ENCODE measurements at regions not wholly inside any gene's neighbourhood (a gene's known extent, or its start where the extent isn't known, plus 50 kb on each side); places are given as distances from the start of the nearest gene placed in this dataset.

DNA sequence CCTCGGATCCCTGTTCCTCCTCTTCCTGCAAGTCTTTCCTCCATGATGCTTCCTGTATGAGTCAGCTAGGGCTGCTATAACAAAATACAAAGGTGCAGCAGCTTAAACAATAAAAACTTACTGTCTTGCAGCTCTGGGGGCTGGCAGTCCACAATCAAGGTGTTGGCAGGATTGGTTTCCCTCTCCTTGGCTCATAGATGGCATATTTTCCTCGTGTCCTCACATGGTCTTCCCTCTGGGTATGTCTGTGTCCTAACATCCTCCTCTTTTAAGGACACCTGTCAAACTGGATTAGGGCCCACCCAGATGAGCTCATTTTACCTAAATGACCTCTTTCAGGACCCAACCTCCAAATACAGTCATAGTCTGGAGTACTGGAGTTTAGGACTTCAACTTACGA lies 117.5 kb downstream of the MED10 start:
- Histone ChIP-seq H2AFZ (ENCODE audit: low read length) (no peak overlapping the region), H3K9me2 (replicated peaks; ENCODE audit: insufficient read depth, low read length) (no peaks in the 10 kb centered on the region), H3K9ac (ENCODE audit: low read length) (no peak overlapping the region), H3F3A (ENCODE audit: insufficient read depth, low read length) (no peaks in the 10 kb centered on the region), H3K4me3 (ENCODE audit: low read length) (no peak overlapping the region), H3K9me3 (replicated peaks; ENCODE audit: insufficient read depth, low read length) (no peaks in the 10 kb centered on the region), H3K27me3 (replicated peaks; ENCODE audit: insufficient read depth, low read length) (no peaks in the 10 kb centered on the region), H3K36me3 (replicated peaks; ENCODE audit: insufficient read depth, low read length) (no peaks in the 10 kb centered on the region), H3K4me1 (ENCODE audit: low read length) (peaks cover 1% of the 10 kb centered on the region; the same call in 1 of the 2 replicates), H4K20me1 (ENCODE audit: insufficient read depth, low read length) (no peaks in the 10 kb centered on the region), H3K79me2 (ENCODE audit: low read length) (no peaks in the 10 kb centered on the region), H3K4me2 (ENCODE audit: low read depth, low read length) (no peak overlapping the region), H3K27ac (ENCODE audit: low read length) (no peak overlapping the region)
- DNase-seq: no peak
- TF ChIP-seq EZH2 (optimal IDR thresholded peaks at IDR 0.05; ENCODE audit: low read depth, low read length) (no peak), EZH2phosphoT487 (IDR thresholded peaks at IDR 0.05; ENCODE audit: low read length) (no peak)
- TF ChIP-seq, protein P1, sequence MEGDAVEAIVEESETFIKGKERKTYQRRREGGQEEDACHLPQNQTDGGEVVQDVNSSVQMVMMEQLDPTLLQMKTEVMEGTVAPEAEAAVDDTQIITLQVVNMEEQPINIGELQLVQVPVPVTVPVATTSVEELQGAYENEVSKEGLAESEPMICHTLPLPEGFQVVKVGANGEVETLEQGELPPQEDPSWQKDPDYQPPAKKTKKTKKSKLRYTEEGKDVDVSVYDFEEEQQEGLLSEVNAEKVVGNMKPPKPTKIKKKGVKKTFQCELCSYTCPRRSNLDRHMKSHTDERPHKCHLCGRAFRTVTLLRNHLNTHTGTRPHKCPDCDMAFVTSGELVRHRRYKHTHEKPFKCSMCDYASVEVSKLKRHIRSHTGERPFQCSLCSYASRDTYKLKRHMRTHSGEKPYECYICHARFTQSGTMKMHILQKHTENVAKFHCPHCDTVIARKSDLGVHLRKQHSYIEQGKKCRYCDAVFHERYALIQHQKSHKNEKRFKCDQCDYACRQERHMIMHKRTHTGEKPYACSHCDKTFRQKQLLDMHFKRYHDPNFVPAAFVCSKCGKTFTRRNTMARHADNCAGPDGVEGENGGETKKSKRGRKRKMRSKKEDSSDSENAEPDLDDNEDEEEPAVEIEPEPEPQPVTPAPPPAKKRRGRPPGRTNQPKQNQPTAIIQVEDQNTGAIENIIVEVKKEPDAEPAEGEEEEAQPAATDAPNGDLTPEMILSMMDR (IDR thresholded peaks at IDR 0.05; ENCODE audit: low read length): no peak

- H3K4me2 ChIP-seq (ENCODE audit: low read depth, low read length): no peak overlapping the region
- H3K27me3 ChIP-seq (replicated peaks; ENCODE audit: insufficient read depth, low read length): no peaks in the 10 kb centered on the region
- no peaks in the 10 kb centered on the region for H3K4me1 ChIP-seq (ENCODE audit: low read length)
- no peaks in the 10 kb centered on the region for H3K9me2 ChIP-seq (replicated peaks; ENCODE audit: insufficient read depth, low read length)
- H3F3A ChIP-seq (ENCODE audit: insufficient read depth, low read length): no peaks in the 10 kb centered on the region
- no peak overlapping the region for H3K9ac ChIP-seq (ENCODE audit: low read length)
- no peaks in the 10 kb centered on the region for H3K9me3 ChIP-seq (replicated peaks; ENCODE audit: insufficient read depth, low read length)
- H4K20me1 ChIP-seq (ENCODE audit: insufficient read depth, low read length): no peaks in the 10 kb centered on the region
- no peak overlapping the region for H3K4me3 ChIP-seq (ENCODE audit: low read length)
- TF ChIP-seq, protein P1 (IDR thresholded peaks at IDR 0.05; ENCODE audit: low read length): no peak
- no peak for TF ChIP-seq EZH2phosphoT487 (IDR thresholded peaks at IDR 0.05; ENCODE audit: low read length)
- no peak for TF ChIP-seq EZH2 (optimal IDR thresholded peaks at IDR 0.05; ENCODE audit: low read depth, low read length)
- H2AFZ ChIP-seq (ENCODE audit: low read length): no peak overlapping the region
- no peaks in the 10 kb centered on the region for H3K36me3 ChIP-seq (replicated peaks; ENCODE audit: insufficient read depth, low read length)
- no peak overlapping the region for H3K27ac ChIP-seq (ENCODE audit: low read length)
- DNase-seq: no peak
- no peaks in the 10 kb centered on the region for H3K79me2 ChIP-seq (ENCODE audit: low read length)
Observed at GRCh38 chr5:6256901-6257300, 121.4 kb downstream of the MED10 start.

GRCh38 chr5:6255956-6256355 lies 122.4 kb downstream of the MED10 start:
- no peaks in the 10 kb centered on the region for H3K9me3 ChIP-seq (replicated peaks; ENCODE audit: insufficient read depth, low read length)
- no peak overlapping the region for H3K4me3 ChIP-seq (ENCODE audit: low read length)
- no peak overlapping the region for H3K4me2 ChIP-seq (ENCODE audit: low read depth, low read length)
- no peaks in the 10 kb centered on the region for H3K4me1 ChIP-seq (ENCODE audit: low read length)
- H3K9me2 ChIP-seq (replicated peaks; ENCODE audit: insufficient read depth, low read length): no peaks in the 10 kb centered on the region
- H3F3A ChIP-seq (ENCODE audit: insufficient read depth, low read length): no peaks in the 10 kb centered on the region
- H2AFZ ChIP-seq (ENCODE audit: low read length): no peak overlapping the region
- no peaks in the 10 kb centered on the region for H4K20me1 ChIP-seq (ENCODE audit: insufficient read depth, low read length)
- no peaks in the 10 kb centered on the region for H3K27me3 ChIP-seq (replicated peaks; ENCODE audit: insufficient read depth, low read length)
- no peak overlapping the region for H3K27ac ChIP-seq (ENCODE audit: low read length)
- no peak overlapping the region for H3K9ac ChIP-seq (ENCODE audit: low read length)
- no peak for DNase-seq
- no peaks in the 10 kb centered on the region for H3K36me3 ChIP-seq (replicated peaks; ENCODE audit: insufficient read depth, low read length)
- H3K79me2 ChIP-seq (ENCODE audit: low read length): no peaks in the 10 kb centered on the region
- no peak for TF ChIP-seq EZH2phosphoT487 (IDR thresholded peaks at IDR 0.05; ENCODE audit: low read length)
- TF ChIP-seq, protein P1 (IDR thresholded peaks at IDR 0.05; ENCODE audit: low read length): no peak
- TF ChIP-seq EZH2 (optimal IDR thresholded peaks at IDR 0.05; ENCODE audit: low read depth, low read length): no peak

Measured in MM.1S (cell line).